Smooth muscle cell (in vitro differentiated cells): ENCODE measurements at regions not wholly inside any gene's neighbourhood (a gene's known extent, or its start where the extent isn't known, plus 50 kb on each side); places are given as distances from the start of the nearest gene placed in this dataset.
A peak's percentile ranks its signal among the peaks of the same experiment; 100 is the strongest.
"Not testable (repeated sequence)": the region's sequence is repeated elsewhere in the genome, so short reads cannot be mapped to it uniquely, and the experiment has no call there.

ENCODE experiments used
- DNase-seq: peaks from one replicate; lab custom pipeline; 2025; ENCODE audit not compliant: unreplicated experiment; lab: John Stamatoyannopoulos, UW
- H2AFZ ChIP-seq: fragments of 200-600 bp; sonication (generic); 2 replicates; pipeline ENCODE4 v1.6.0; 2016; ENCODE audit warnings: antibody characterized with exemption, low read depth, mild to moderate bottlenecking
- H3F3A ChIP-seq: fragments of 200-600 bp; sonication (generic); 2 replicates; pipeline ENCODE4 v1.6.0; 2017; ENCODE audit warnings: antibody characterized with exemption, low read depth
- H3K27ac ChIP-seq: fragments of 200-600 bp; sonication (generic); 2 replicates; pipeline ENCODE4 v1.5.1; 2016; ENCODE audit warnings: low read depth, mild to moderate bottlenecking
- H3K27me3 ChIP-seq: fragments of 200-600 bp; sonication (generic); 2 replicates; pipeline ENCODE4 v1.6.1; 2016; ENCODE audit warnings: low read depth, mild to moderate bottlenecking
- H3K36me3 ChIP-seq: fragments of 200-600 bp; sonication (generic); 2 replicates; pipeline ENCODE4 v1.5.1; 2016; ENCODE audit warnings: low read depth
- H3K4me1 ChIP-seq: fragments of 200-600 bp; sonication (generic); 2 replicates; pipeline ENCODE4 v1.5.1; 2016; ENCODE audit warnings: low read depth
- H3K4me2 ChIP-seq: fragments of 200-600 bp; sonication (generic); 2 replicates; pipeline ENCODE4 v1.6.0; 2016; ENCODE audit warnings: mild to moderate bottlenecking
- H3K4me3 ChIP-seq: fragments of 200-600 bp; sonication (generic); 2 replicates; pipeline ENCODE4 v1.5.1; 2016; ENCODE audit warnings: mild to moderate bottlenecking
- H3K79me2 ChIP-seq: fragments of 200-600 bp; sonication (generic); 2 replicates; pipeline ENCODE4 v1.6.0; 2016; ENCODE audit warnings: low read depth, mild to moderate bottlenecking
- H3K9ac ChIP-seq: fragments of 200-600 bp; sonication (generic); 2 replicates; pipeline ENCODE4 v1.6.0; 2016; ENCODE audit warnings: low read depth
- H3K9me3 ChIP-seq: fragments of 200-600 bp; sonication (generic); replicated peaks from 2 replicates; pipeline ENCODE4 v1.5.1; 2016; ENCODE audit warnings: low read depth
- H4K20me1 ChIP-seq: fragments of 200-600 bp; sonication (generic); 2 replicates; pipeline ENCODE4 v1.6.0; 2016; ENCODE audit warnings: low read depth
- WGBS: methylation state at CpG from one replicate; pipeline ENCODE4 v1.1.7; 2016; ENCODE audit warnings: low lambda C conversion rate; 5-methylcytosine and 5-hydroxymethylcytosine counted together
- TF ChIP-seq, protein P1 (sequence below): fragments of 200-600 bp; sonication (generic); IDR thresholded peaks from 2 replicates; pipeline ENCODE4 v1.5.1; 2017; ENCODE audit warnings: borderline replicate concordance, mild to moderate bottlenecking, antibody characterized with exemption; ENCODE audit not compliant: insufficient read depth, poor library complexity, severe bottlenecking

DNA sequence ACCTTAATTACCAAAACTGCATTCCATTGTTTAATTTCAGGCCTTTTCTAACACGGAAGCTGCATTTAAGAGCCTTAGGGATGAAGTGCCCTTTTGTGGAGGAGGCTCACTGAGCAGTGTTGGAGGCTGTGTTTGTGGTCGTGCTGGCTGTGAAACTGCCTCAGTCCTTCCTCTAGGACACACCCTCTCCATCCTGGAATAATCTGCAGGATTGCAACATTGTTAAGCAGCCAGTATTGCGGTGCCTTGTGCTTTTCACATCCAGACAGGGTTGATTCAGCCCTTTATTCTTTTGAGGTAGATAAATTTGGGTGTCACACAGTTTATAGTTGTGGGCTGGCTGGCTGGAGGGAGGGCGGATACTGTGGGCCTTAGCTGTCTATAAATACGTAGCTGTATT is 141.6 kb downstream of the CDRT15L2 start:
- Histone ChIP-seq H3K4me3 (no peak overlapping the region), H4K20me1 (no peaks in the 10 kb centered on the region), H3K9me3 (no peaks in the 10 kb centered on the region), H3K79me2 (no peaks in the 10 kb centered on the region), H3K4me2 (peak overlapping the region; percentile 14), H3K4me1 (no peaks in the 10 kb centered on the region), H3K27me3 (no peaks in the 10 kb centered on the region), H2AFZ (no peak overlapping the region), H3K27ac (no peak overlapping the region), H3K9ac (no peak overlapping the region), H3F3A (no peaks in the 10 kb centered on the region), H3K36me3 (no peaks in the 10 kb centered on the region)
- no peak for DNase-seq
- TF ChIP-seq, protein P1, sequence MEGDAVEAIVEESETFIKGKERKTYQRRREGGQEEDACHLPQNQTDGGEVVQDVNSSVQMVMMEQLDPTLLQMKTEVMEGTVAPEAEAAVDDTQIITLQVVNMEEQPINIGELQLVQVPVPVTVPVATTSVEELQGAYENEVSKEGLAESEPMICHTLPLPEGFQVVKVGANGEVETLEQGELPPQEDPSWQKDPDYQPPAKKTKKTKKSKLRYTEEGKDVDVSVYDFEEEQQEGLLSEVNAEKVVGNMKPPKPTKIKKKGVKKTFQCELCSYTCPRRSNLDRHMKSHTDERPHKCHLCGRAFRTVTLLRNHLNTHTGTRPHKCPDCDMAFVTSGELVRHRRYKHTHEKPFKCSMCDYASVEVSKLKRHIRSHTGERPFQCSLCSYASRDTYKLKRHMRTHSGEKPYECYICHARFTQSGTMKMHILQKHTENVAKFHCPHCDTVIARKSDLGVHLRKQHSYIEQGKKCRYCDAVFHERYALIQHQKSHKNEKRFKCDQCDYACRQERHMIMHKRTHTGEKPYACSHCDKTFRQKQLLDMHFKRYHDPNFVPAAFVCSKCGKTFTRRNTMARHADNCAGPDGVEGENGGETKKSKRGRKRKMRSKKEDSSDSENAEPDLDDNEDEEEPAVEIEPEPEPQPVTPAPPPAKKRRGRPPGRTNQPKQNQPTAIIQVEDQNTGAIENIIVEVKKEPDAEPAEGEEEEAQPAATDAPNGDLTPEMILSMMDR: no peak
- 22% methylated on average over 5 of the region's 5 CpGs for WGBS

GRCh38 chr17:20724391-20724790 is 144.9 kb downstream of the CDRT15L2 start:
- H4K20me1 ChIP-seq, H3K4me2 ChIP-seq, H3K27me3 ChIP-seq, H3K9me3 ChIP-seq, H3K79me2 ChIP-seq, H3K9ac ChIP-seq, H3K4me3 ChIP-seq, H3K36me3 ChIP-seq, H2AFZ ChIP-seq, H3K4me1 ChIP-seq, H3F3A ChIP-seq, DNase-seq, H3K27ac ChIP-seq: not testable (repeated sequence)
- WGBS: 96% methylated on average over 1 of the region's 1 CpG

DNA sequence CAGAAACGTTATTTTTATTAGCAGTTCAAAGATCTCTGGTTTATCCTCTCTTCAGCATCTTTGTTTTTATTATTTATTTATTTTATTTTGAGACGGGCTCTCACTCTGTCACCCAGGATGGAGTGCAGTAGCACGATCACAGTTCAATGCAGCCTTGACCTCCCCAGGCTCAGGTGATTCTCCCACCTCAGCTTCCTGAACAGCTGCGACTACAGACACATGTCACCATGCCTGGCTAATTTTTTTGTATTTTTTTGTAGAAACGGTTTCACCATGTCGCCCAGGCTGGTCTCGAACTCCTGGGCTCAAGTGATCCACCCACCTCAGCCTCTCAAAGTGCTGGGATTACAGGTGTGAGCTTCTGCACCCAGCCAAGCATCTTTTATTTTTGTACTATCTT is 147.7 kb downstream of the CDRT15L2 start:
- not testable (repeated sequence) for H3K27me3 ChIP-seq, DNase-seq, H3K9ac ChIP-seq, H2AFZ ChIP-seq, H3K79me2 ChIP-seq, H3K4me2 ChIP-seq, H3K4me3 ChIP-seq, H3K36me3 ChIP-seq, H3K27ac ChIP-seq, H3K9me3 ChIP-seq, H3F3A ChIP-seq, H3K4me1 ChIP-seq, H4K20me1 ChIP-seq
- WGBS: 85% methylated on average over 7 of the region's 7 CpGs

GRCh38 chr17:20728181-20728580 is 148.7 kb downstream of the CDRT15L2 start:
- no peak for DNase-seq
- WGBS: 85% methylated on average over 1 of the region's 1 CpG
- Histone ChIP-seq H3K4me2 (no peak overlapping the region), H3K27ac (no peak overlapping the region), H3K9me3 (no peaks in the 10 kb centered on the region), H3K79me2 (no peaks in the 10 kb centered on the region), H3K27me3 (no peaks in the 10 kb centered on the region), H3F3A (no peaks in the 10 kb centered on the region), H3K4me1 (no peaks in the 10 kb centered on the region), H3K36me3 (no peaks in the 10 kb centered on the region), H3K4me3 (no peak overlapping the region), H3K9ac (no peak overlapping the region), H4K20me1 (no peaks in the 10 kb centered on the region), H2AFZ (no peak overlapping the region)
- TF ChIP-seq, protein P1: no peak

DNA sequence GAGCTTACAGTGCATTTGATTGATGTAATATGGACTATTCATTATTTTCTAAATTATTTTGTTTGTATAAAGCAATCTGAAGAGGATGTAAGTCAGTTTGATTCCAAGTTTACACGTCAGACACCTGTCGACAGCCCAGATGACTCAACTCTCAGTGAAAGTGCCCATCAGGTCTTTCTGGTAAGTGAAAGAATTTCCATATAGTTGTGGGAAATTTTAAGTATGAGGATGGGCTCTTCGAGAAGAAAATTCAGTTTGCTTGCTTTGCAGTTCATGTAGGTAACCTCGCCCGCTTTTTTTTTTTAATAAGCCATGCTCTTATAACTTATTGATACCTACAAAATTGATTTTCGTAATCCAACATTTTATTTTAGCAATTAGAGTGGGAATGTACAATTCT is 151.6 kb downstream of the CDRT15L2 start:
- H4K20me1 ChIP-seq, H3K4me1 ChIP-seq, H3K4me3 ChIP-seq, H3K9ac ChIP-seq, DNase-seq, H3K27me3 ChIP-seq, H3K9me3 ChIP-seq, H3F3A ChIP-seq, H3K36me3 ChIP-seq, H3K27ac ChIP-seq, H2AFZ ChIP-seq, H3K79me2 ChIP-seq, H3K4me2 ChIP-seq: not testable (repeated sequence)
- WGBS: 86% methylated on average over 6 of the region's 6 CpGs
